ENCODE measurements at regions not wholly inside any gene's neighbourhood (a gene's known extent, or its start where the extent isn't known, plus 50 kb on each side); places are given as distances from the start of the nearest gene placed in this dataset.

- H4K20me1 ChIP-seq (replicated peaks; ENCODE audit: control insufficient read depth, extremely low read depth, insufficient read depth, low read length) = no peaks in the 10 kb centered on the region
- no peak overlapping the region for H3K27ac ChIP-seq (ENCODE audit: insufficient read depth, low read depth, low read length)
- no peak for FAIRE-seq
- no peaks in the 10 kb centered on the region for H3K79me2 ChIP-seq (ENCODE audit: control insufficient read depth, insufficient read depth, low read length)
- intact Hi-C loops (cut with micrococcal nuclease) (no loop called here), dilution Hi-C loops (cut with MboI; ENCODE audit: extremely low pct_ligation_motif_present, low sequenced_read_pairs) (no loop called here)
- H3K27me3 ChIP-seq (ENCODE audit: control insufficient read depth in 2 of 2, insufficient read depth in 2 of 2, low read length in 2 of 2) = peaks cover 3 to 5% of the 10 kb centered on the region in 2 experiments
- TF ChIP-seq CTCF (IDR thresholded peaks at IDR 0.05; ENCODE audit: extremely low read depth in 1 of 2, insufficient read depth in 1 of 2, low read depth in 1 of 2, low read length in 2 of 2) = no peak
- TF ChIP-seq JUN (IDR thresholded peaks at IDR 0.05; ENCODE audit: borderline replicate concordance, insufficient read depth, insufficient read length, low read depth) = no peak
- H3K9ac ChIP-seq (replicated peaks; ENCODE audit: extremely low read depth, insufficient read depth, low read length) = no peak overlapping the region
- no peaks in the 10 kb centered on the region for H3K4me1 ChIP-seq (ENCODE audit: control insufficient read depth, extremely low read depth, insufficient read depth, low read length)
- H3K4me2 ChIP-seq (ENCODE audit: insufficient read depth, low read length) = no peak overlapping the region
- POLR2A ChIA-PET = interaction anchor here (0.6 kb wide), 1 partner anchor 513 kb away, joined by 3 read pairs; no protein-coding TSS in a partner anchor
- CTCF ChIA-PET = interaction anchor here (0.8 to 1.2 kb wide), 2 partner anchors 8 to 11 kb away, joined by 3 to 4 read pairs; no protein-coding TSS in a partner anchor
- H3K9me3 ChIP-seq (replicated peaks; ENCODE audit: control insufficient read depth, insufficient read depth, low read length) = no peaks in the 10 kb centered on the region
- no peaks in the 10 kb centered on the region for H3K36me3 ChIP-seq (ENCODE audit: control insufficient read depth in 2 of 2, extremely low read depth in 1 of 2, insufficient read depth in 2 of 2, low read length in 2 of 2)
- no peak overlapping the region for H2AFZ ChIP-seq (ENCODE audit: low read depth, low read length)
- no peak overlapping the region for H3K4me3 ChIP-seq (replicated peaks in 1 of 3; ENCODE audit: insufficient read depth in 1 of 3, low read depth in 1 of 3, low read length in 3 of 3)
- no peaks in the 10 kb centered on the region for H3K9me1 ChIP-seq (replicated peaks; ENCODE audit: control insufficient read depth, extremely low read depth, insufficient read depth, low read length)
- no peak for DNase-seq (ENCODE audit: low read depth, low spot score)
- BruUV-seq (replicated peaks) = no TSS peak
Measured at GRCh38 chr2:100658017-100658416, 95.2 kb downstream of the PDCL3 start.

GRCh38 chr2:100660851-100661584 is 98.2 kb downstream of the PDCL3 start:
- no peak for FAIRE-seq
- Histone ChIP-seq H3K4me1 (ENCODE audit: control insufficient read depth, extremely low read depth, insufficient read depth, low read length) (no peaks in the 10 kb centered on the region), H2AFZ (ENCODE audit: low read depth, low read length) (no peak overlapping the region), H3K79me2 (ENCODE audit: control insufficient read depth, insufficient read depth, low read length) (no peaks in the 10 kb centered on the region), H3K36me3 (ENCODE audit: control insufficient read depth in 2 of 2, extremely low read depth in 1 of 2, insufficient read depth in 2 of 2, low read length in 2 of 2) (no peaks in the 10 kb centered on the region), H3K4me2 (ENCODE audit: insufficient read depth, low read length) (no peak overlapping the region), H4K20me1 (replicated peaks; ENCODE audit: control insufficient read depth, extremely low read depth, insufficient read depth, low read length) (no peaks in the 10 kb centered on the region), H3K9me3 (replicated peaks; ENCODE audit: control insufficient read depth, insufficient read depth, low read length) (no peaks in the 10 kb centered on the region), H3K9me1 (replicated peaks; ENCODE audit: control insufficient read depth, extremely low read depth, insufficient read depth, low read length) (no peaks in the 10 kb centered on the region), H3K4me3 (replicated peaks in 1 of 3; ENCODE audit: insufficient read depth in 1 of 3, low read depth in 1 of 3, low read length in 3 of 3) (no peak overlapping the region), H3K27ac (ENCODE audit: insufficient read depth, low read depth, low read length) (no peak overlapping the region), H3K27me3 (ENCODE audit: control insufficient read depth in 2 of 2, insufficient read depth in 2 of 2, low read length in 2 of 2) (peaks cover 3 to 7% of the 10 kb centered on the region in 2 experiments), H3K9ac (replicated peaks; ENCODE audit: extremely low read depth, insufficient read depth, low read length) (no peak overlapping the region)
- no peak for TF ChIP-seq POLR2A (IDR thresholded peaks at IDR 0.05; ENCODE audit: low read depth, low read length)
- ChIA-PET POLR2A (no interaction called here), CTCF (interaction anchor here (0.8 kb wide), 1 partner anchor 21 kb away, joined by 3 read pairs; no protein-coding TSS in a partner anchor)
- BruUV-seq (replicated peaks) = no TSS peak
- dilution Hi-C loops (cut with MboI; ENCODE audit: extremely low pct_ligation_motif_present, low sequenced_read_pairs) = no loop called here
- no peak for DNase-seq (ENCODE audit: low read depth, low spot score)
- intact Hi-C loops (cut with micrococcal nuclease) = no loop called here
